B cell (primary cell): ENCODE measurements at regions not wholly inside any gene's neighbourhood (a gene's known extent, or its start where the extent isn't known, plus 50 kb on each side); places are given as distances from the start of the nearest gene placed in this dataset.

Experiments
- ATAC-seq: fragments of 200-7000 bp; cut with Tn5 transposase; one replicate; pipeline ENCODE4 v1.10.0; 2021; ENCODE audit warnings: low read depth, mild to moderate bottlenecking, moderate number of reproducible peaks, moderate library complexity
- CTCF ChIA-PET: fragments of 350-600 bp; sonication (Branson Sonifier 250); formaldehyde crosslinking; loops from one replicate; lab custom pipeline; 2021; ENCODE audit warnings: antibody characterized with exemption, inconsistent platforms; lab: Charles Lee
- POLR2A ChIA-PET: fragments of 350-600 bp; sonication (Branson Sonifier 250); formaldehyde crosslinking; loops from one replicate; lab custom pipeline; 2021; ENCODE audit warnings: antibody characterized with exemption; lab: Charles Lee
- DNase-seq: peaks from one replicate; pipeline ENCODE4 v3.0.0; 2013
- H2AFZ ChIP-seq: 2 replicates; pipeline ENCODE4 v1.6.1; 2012; ENCODE audit warnings: mild to moderate bottlenecking, low read depth, low read length; ENCODE audit not compliant: insufficient read depth, poor library complexity, severe bottlenecking
- H3K27ac ChIP-seq, 2 donors: 1 replicate in 1 of 2; 2 replicates in 1 of 2; pipeline ENCODE4 v1.5.1; 2012 to 2013; ENCODE audit warnings: low read length in 2 of 2, mild to moderate bottlenecking in 2 of 2, moderate library complexity in 1 of 2
- H3K27me3 ChIP-seq, 4 experiments: fragments of 200-600 bp in 1 of 4; sonication (generic) in 1 of 4; replicated peaks in 1 of 4; 1 replicate in 2 of 4; 2 replicates in 2 of 4; pipeline versions ENCODE4 v1.6.1 to v1.7.0; 2013 to 2016; ENCODE audit warnings: low read length in 3 of 4, mild to moderate bottlenecking in 2 of 4, mixed read lengths in 1 of 4, moderate library complexity in 1 of 4; ENCODE audit not compliant: insufficient read depth in 4 of 4, control insufficient read depth in 3 of 4; ENCODE audit errors: control extremely low read depth in 1 of 4
- H3K36me3 ChIP-seq, 2 experiments: replicated peaks in 1 of 2; 1 replicate in 1 of 2; 2 replicates in 1 of 2; pipeline versions ENCODE4 v1.6.1 to v1.7.1; 2013; ENCODE audit warnings: low read length in 1 of 2; ENCODE audit not compliant: insufficient read depth in 2 of 2, control insufficient read depth in 1 of 2; ENCODE audit errors: control extremely low read depth in 1 of 2, extremely low read depth in 1 of 2
- H3K4me1 ChIP-seq, 2 donors: fragments of 200-600 bp in 1 of 2; sonication (generic) in 1 of 2; 1 replicate in 1 of 2; 2 replicates in 1 of 2; pipeline versions ENCODE4 v1.5.1 to v1.6.1; 2013 to 2017; ENCODE audit warnings: low read length in 2 of 2; ENCODE audit not compliant: control insufficient read depth in 2 of 2, insufficient read depth in 2 of 2
- H3K4me2 ChIP-seq: replicated peaks from 2 replicates; pipeline ENCODE3; 2012; ENCODE audit warnings: mild to moderate bottlenecking, low read depth, low read length; ENCODE audit not compliant: poor library complexity, severe bottlenecking
- H3K4me3 ChIP-seq, 5 experiments: fragments of 200-600 bp in 1 of 5; sonication (generic) in 1 of 5; 1 replicate in 3 of 5; 2 replicates in 2 of 5; pipeline versions ENCODE4 v1.5.1 to v1.7.0; 2011 to 2016; ENCODE audit warnings: low read length in 4 of 5, mild to moderate bottlenecking in 4 of 5, low read depth in 2 of 5, control low read depth in 1 of 5, moderate library complexity in 1 of 5; ENCODE audit not compliant: insufficient read depth in 1 of 5; ENCODE audit errors: control extremely low read depth in 1 of 5, extremely low read depth in 1 of 5
- H3K79me2 ChIP-seq: fragments of 200-600 bp; sonication (generic); one replicate; pipeline ENCODE4 v1.6.0; 2016; ENCODE audit warnings: low read length; ENCODE audit not compliant: control insufficient read depth, insufficient read depth
- H3K9ac ChIP-seq: fragments of 200-600 bp; sonication (generic); 2 replicates; pipeline ENCODE4 v1.6.1; 2017; ENCODE audit warnings: mild to moderate bottlenecking, low read length, moderate library complexity
- H3K9me3 ChIP-seq, 3 donors: one replicate each; pipeline versions ENCODE4 v1.6.1 to v1.7.1; 2013; ENCODE audit warnings: low read length in 2 of 3; ENCODE audit not compliant: control insufficient read depth in 2 of 3, insufficient read depth in 1 of 3; ENCODE audit errors: control extremely low read depth in 1 of 3
- H4K20me1 ChIP-seq: 2 replicates; pipeline ENCODE4 v1.6.0; 2012; ENCODE audit warnings: mild to moderate bottlenecking, low read length; ENCODE audit not compliant: insufficient read depth, control insufficient read depth, poor library complexity, severe bottlenecking
- H3K27ac Mint-ChIP-seq: one replicate; pipeline ENCODE4 v1.8.0; 2021; ENCODE audit warnings: mixed read lengths
- H3K27me3 Mint-ChIP-seq: one replicate; pipeline ENCODE4 v1.8.0; 2021; ENCODE audit warnings: mixed read lengths
- H3K4me1 Mint-ChIP-seq: one replicate; pipeline ENCODE4 v1.8.0; 2021; ENCODE audit warnings: mixed read lengths
- H3K4me3 Mint-ChIP-seq: one replicate; pipeline ENCODE4 v1.8.0; 2021; ENCODE audit warnings: mixed read lengths
- H3K9me3 Mint-ChIP-seq: one replicate; pipeline ENCODE4 v1.8.0; 2022; ENCODE audit warnings: mixed read lengths; ENCODE audit not compliant: insufficient read depth
- CTCF ChIP-seq: fragments of 200-600 bp; IDR thresholded peaks from one replicate; pipeline ENCODE4 v1.8.0; 2022; ENCODE audit warnings: antibody characterized with exemption, mild to moderate bottlenecking
- EZH2 ChIP-seq: IDR thresholded peaks from 2 replicates; pipeline ENCODE4 v1.6.1; 2012; ENCODE audit warnings: borderline replicate concordance, low read depth, mild to moderate bottlenecking, moderate library complexity, low read length; ENCODE audit not compliant: insufficient read depth, poor library complexity, severe bottlenecking
- WGBS: methylation state at CpG from one replicate; pipeline ENCODE4 v1.1.5; 2013; ENCODE audit warnings: missing lambda C conversion rate; ENCODE audit not compliant: insufficient coverage; 5-methylcytosine and 5-hydroxymethylcytosine counted together
- intact Hi-C: fragments of 100-400 bp; cut with micrococcal nuclease; formaldehyde crosslinking; loops from one replicate; pipeline ENCODE4 v1.10.0; 2022

- Histone ChIP-seq H3K27ac (no peak overlapping the region), H3K9ac (no peak overlapping the region), H3K4me3 (no peak overlapping the region), H2AFZ (no peak overlapping the region), H3K27me3 (peaks cover 0 to 43% (median 2%) of the 10 kb centered on the region in 4 experiments), H4K20me1 (no peaks in the 10 kb centered on the region), H3K4me2 (no peak overlapping the region), H3K4me1 (peaks cover 7 to 9% of the 10 kb centered on the region in 2 donors), H3K79me2 (no peaks in the 10 kb centered on the region), H3K36me3 (no peaks in the 10 kb centered on the region), H3K9me3 (no peaks in the 10 kb centered on the region)
- Mint-ChIP-seq H3K27ac (no peak overlapping the region), H3K4me1 (peaks cover 12% of the 10 kb centered on the region), H3K4me3 (no peak overlapping the region), H3K27me3 (peaks cover 54% of the 10 kb centered on the region), H3K9me3 (no peaks in the 10 kb centered on the region)
- no peak for TF ChIP-seq CTCF
- no peak for TF ChIP-seq EZH2
- ATAC-seq (no peak), DNase-seq (no peak)
- CTCF ChIA-PET: no interaction called here
- POLR2A ChIA-PET: no interaction called here
- intact Hi-C loops: no loop called here
- WGBS: 86% methylated on average over 1 of the region's 9 CpGs
Observed at GRCh38 chr16:86042393-86042792, 143.4 kb downstream of the IRF8 start.

- H3K4me1 Mint-ChIP-seq: peaks cover 12% of the 10 kb centered on the region
- no peaks in the 10 kb centered on the region for H4K20me1 ChIP-seq
- TF ChIP-seq EZH2 (no peak), CTCF (no peak)
- no peaks in the 10 kb centered on the region for H3K9me3 Mint-ChIP-seq
- peaks cover 55% of the 10 kb centered on the region for H3K27me3 Mint-ChIP-seq
- H3K4me3 ChIP-seq: no peak overlapping the region
- intact Hi-C loops: no loop called here
- H3K4me2 ChIP-seq: no peak overlapping the region
- no peak overlapping the region for H3K9ac ChIP-seq
- no peaks in the 10 kb centered on the region for H3K79me2 ChIP-seq
- H3K27ac ChIP-seq: no peak overlapping the region
- ChIA-PET POLR2A (no interaction called here), CTCF (no interaction called here)
- WGBS: 81% methylated on average over 12 of the region's 12 CpGs
- H3K4me1 ChIP-seq: peaks cover 7 to 9% of the 10 kb centered on the region in 2 donors
- H3K36me3 ChIP-seq: no peaks in the 10 kb centered on the region
- no peak overlapping the region for H3K27ac Mint-ChIP-seq
- ATAC-seq (no peak), DNase-seq (no peak)
- no peaks in the 10 kb centered on the region for H3K9me3 ChIP-seq
- no peak overlapping the region for H2AFZ ChIP-seq
- H3K4me3 Mint-ChIP-seq: no peak overlapping the region
- H3K27me3 ChIP-seq: peaks cover 0 to 49% (median 5%) of the 10 kb centered on the region in 4 experiments
Observed at GRCh38 chr16:86042996-86043725, 144.2 kb downstream of the IRF8 start.
